Colonic mucosa (tissue), 4 donors: ENCODE measurements at regions not wholly inside any gene's neighbourhood (a gene's known extent, or its start where the extent isn't known, plus 50 kb on each side); places are given as distances from the start of the nearest gene placed in this dataset.

ENCODE experiments used
- DNase-seq: peaks from one replicate; pipeline ENCODE4 v3.0.0-alpha.2; 2020
- H3K27ac ChIP-seq: fragments of 200-600 bp; one replicate; pipeline ENCODE4 v1.8.0; 2021
- H3K27me3 ChIP-seq: fragments of 200-600 bp; one replicate; pipeline ENCODE4 v1.8.0; 2021
- H3K36me3 ChIP-seq: fragments of 200-600 bp; one replicate; pipeline ENCODE4 v1.8.0; 2021
- H3K4me1 ChIP-seq: fragments of 200-600 bp; one replicate; pipeline ENCODE4 v1.8.0; 2021; ENCODE audit warnings: mild to moderate bottlenecking
- H3K4me3 ChIP-seq: fragments of 200-600 bp; one replicate; pipeline ENCODE4 v1.8.0; 2021
- H3K9ac ChIP-seq, 2 donors: one replicate each; pipeline ENCODE4 v1.7.0; 2013; ENCODE audit warnings: control low read depth in 2 of 2, low read depth in 2 of 2, low read length in 2 of 2
- H3K9me3 ChIP-seq: fragments of 200-600 bp; one replicate; pipeline ENCODE4 v1.8.0; 2021
- CTCF ChIP-seq: fragments of 200-600 bp; IDR thresholded peaks from one replicate; pipeline ENCODE4 v1.8.0; 2022; ENCODE audit warnings: antibody characterized with exemption, mild to moderate bottlenecking
- intact Hi-C: fragments of 100-400 bp; cut with DNase I; formaldehyde crosslinking; loops from one replicate; pipeline ENCODE4 v1.14.1; 2022
- donor health status: healthy.
- donor health status: DM: no; HTN: no; CAD: no.
- donor health status: DM: no; HTN: no; CAD: no.

DNA sequence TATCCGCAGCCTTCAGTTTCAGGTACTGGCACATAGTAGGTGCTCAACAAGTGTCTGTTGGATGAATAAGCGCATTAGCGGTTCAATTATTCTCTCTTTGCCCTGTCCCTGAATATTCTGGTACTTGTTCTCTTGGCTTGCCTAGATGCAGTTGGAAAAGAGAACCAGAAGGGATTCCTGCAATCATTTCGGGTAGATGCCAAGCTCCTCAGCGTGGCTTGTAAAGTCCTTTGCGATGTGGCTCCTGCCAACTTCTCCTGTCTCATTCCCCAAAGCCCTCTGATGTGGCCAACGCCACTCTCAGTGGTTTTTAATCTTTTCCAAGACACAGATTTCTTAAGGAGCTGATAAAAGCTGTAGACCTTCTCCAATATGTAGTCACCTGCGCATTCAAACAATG, 230.3 kb downstream of the SUDS3 start:
- Histone ChIP-seq H3K27me3 (no peaks in the 10 kb centered on the region), H3K4me1 (no peaks in the 10 kb centered on the region), H3K4me3 (no peak overlapping the region), H3K9me3 (no peaks in the 10 kb centered on the region), H3K36me3 (no peaks in the 10 kb centered on the region), H3K27ac (no peak overlapping the region), H3K9ac (no peak overlapping the region)
- TF ChIP-seq CTCF: no peak
- no peak for DNase-seq
- intact Hi-C loops: no loop called here

GRCh38 chr12:118607831-118608230, 231.5 kb downstream of the SUDS3 start:
- no peak overlapping the region for H3K4me3 ChIP-seq
- no peaks in the 10 kb centered on the region for H3K9me3 ChIP-seq
- no peak overlapping the region for H3K9ac ChIP-seq
- no peaks in the 10 kb centered on the region for H3K4me1 ChIP-seq
- H3K36me3 ChIP-seq: no peaks in the 10 kb centered on the region
- intact Hi-C loops: no loop called here
- no peak for TF ChIP-seq CTCF
- no peak overlapping the region for H3K27ac ChIP-seq
- DNase-seq: no peak
- H3K27me3 ChIP-seq: no peaks in the 10 kb centered on the region

GRCh38 chr12:118608770-118609344, 232.5 kb downstream of the SUDS3 start:
- no peak for TF ChIP-seq CTCF
- Histone ChIP-seq H3K4me3 (no peak overlapping the region), H3K36me3 (no peaks in the 10 kb centered on the region), H3K9me3 (no peaks in the 10 kb centered on the region), H3K27me3 (no peaks in the 10 kb centered on the region), H3K4me1 (no peaks in the 10 kb centered on the region), H3K27ac (no peak overlapping the region), H3K9ac (no peak overlapping the region)
- no peak for DNase-seq
- intact Hi-C loops: no loop called here

DNA sequence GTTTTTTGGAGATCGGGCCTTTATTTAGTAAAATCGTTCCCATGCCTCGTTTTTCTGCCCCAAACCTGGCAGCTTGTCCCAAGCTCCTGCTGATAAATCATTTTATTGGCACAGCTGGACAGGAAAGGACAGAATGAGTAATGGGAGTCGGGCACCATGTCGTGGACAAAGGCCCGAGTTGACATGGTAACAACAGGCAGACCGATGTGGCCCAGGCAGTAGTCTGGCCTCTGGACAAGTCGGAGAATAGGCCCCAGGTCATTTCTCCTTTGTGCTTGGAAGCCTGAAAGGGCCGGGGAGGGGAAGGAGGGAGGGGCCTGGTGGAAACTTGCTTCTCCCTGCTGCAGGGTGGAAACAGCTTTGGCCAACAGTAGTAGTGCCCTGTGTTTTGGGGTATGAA, 234.9 kb downstream of the SUDS3 start:
- no peak for DNase-seq
- no peaks in the 10 kb centered on the region for H3K9me3 ChIP-seq
- no peak for TF ChIP-seq CTCF
- H3K27ac ChIP-seq: no peak overlapping the region
- no peaks in the 10 kb centered on the region for H3K27me3 ChIP-seq
- H3K9ac ChIP-seq: no peak overlapping the region
- no peaks in the 10 kb centered on the region for H3K4me1 ChIP-seq
- H3K36me3 ChIP-seq: no peaks in the 10 kb centered on the region
- intact Hi-C loops: no loop called here
- H3K4me3 ChIP-seq: no peak overlapping the region

GRCh38 chr12:118611770-118612169, 235.4 kb downstream of the SUDS3 start:
- TF ChIP-seq CTCF: no peak
- no peak for DNase-seq
- H3K36me3 ChIP-seq: no peaks in the 10 kb centered on the region
- intact Hi-C loops: no loop called here
- no peak overlapping the region for H3K27ac ChIP-seq
- no peak overlapping the region for H3K9ac ChIP-seq
- no peaks in the 10 kb centered on the region for H3K9me3 ChIP-seq
- H3K4me3 ChIP-seq: no peak overlapping the region
- no peaks in the 10 kb centered on the region for H3K4me1 ChIP-seq
- no peaks in the 10 kb centered on the region for H3K27me3 ChIP-seq
